CD14-positive monocyte (primary cell): ENCODE measurements at regions not wholly inside any gene's neighbourhood (a gene's known extent, or its start where the extent isn't known, plus 50 kb on each side); places are given as distances from the start of the nearest gene placed in this dataset.

Experiments
- DNase-seq, 3 donors: peaks; one replicate each; pipeline ENCODE4 v3.0.0-alpha.2; 2011 to 2022
- H2AFZ ChIP-seq: 2 replicates; pipeline ENCODE4 v1.6.0; 2012; ENCODE audit warnings: mild to moderate bottlenecking, low read depth, low read length, inconsistent platforms; ENCODE audit not compliant: insufficient read depth, poor library complexity, severe bottlenecking
- H3K27ac ChIP-seq, 2 donors: 1 replicate in 1 of 2; 2 replicates in 1 of 2; pipeline ENCODE4 v1.5.1; 2012 to 2013; ENCODE audit warnings: low read length in 2 of 2, control low read depth in 1 of 2, inconsistent platforms in 1 of 2, low read depth in 1 of 2, mild to moderate bottlenecking in 1 of 2
- H3K27me3 ChIP-seq, 2 donors: one replicate each; pipeline versions ENCODE4 v1.6.0 to v1.6.1; 2011 to 2013; ENCODE audit warnings: low read length in 2 of 2; ENCODE audit not compliant: control insufficient read depth in 2 of 2, insufficient read depth in 2 of 2
- H3K36me3 ChIP-seq, 2 donors: replicated peaks in 1 of 2; 1 replicate in 1 of 2; 2 replicates in 1 of 2; pipeline versions ENCODE4 v1.5.1 to v1.6.1; 2012 to 2013; ENCODE audit warnings: low read length in 2 of 2, control low read depth in 1 of 2, inconsistent platforms in 1 of 2, mild to moderate bottlenecking in 1 of 2; ENCODE audit not compliant: insufficient read depth in 2 of 2, control insufficient read depth in 1 of 2
- H3K4me1 ChIP-seq, 2 donors: 1 replicate in 1 of 2; 2 replicates in 1 of 2; pipeline versions ENCODE4 v1.5.1 to v1.6.1; 2012 to 2013; ENCODE audit warnings: low read length in 2 of 2, control low read depth in 1 of 2, inconsistent platforms in 1 of 2, mild to moderate bottlenecking in 1 of 2, moderate library complexity in 1 of 2; ENCODE audit not compliant: insufficient read depth in 2 of 2, control insufficient read depth in 1 of 2
- H3K4me2 ChIP-seq: replicated peaks from 2 replicates; pipeline ENCODE3; 2012; ENCODE audit warnings: low read length, moderate library complexity, mild to moderate bottlenecking; ENCODE audit not compliant: poor library complexity, severe bottlenecking; ENCODE audit errors: extremely low read depth
- H3K4me3 ChIP-seq, 3 experiments: fragments of 200-600 bp in 1 of 3; sonication (generic) in 1 of 3; replicated peaks in 1 of 3; 1 replicate in 2 of 3; 2 replicates in 1 of 3; pipeline ENCODE4 v1.5.1; 2011 to 2013; ENCODE audit warnings: low read length in 3 of 3, mild to moderate bottlenecking in 3 of 3, control low read depth in 2 of 3, low read depth in 2 of 3, inconsistent platforms in 1 of 3, moderate library complexity in 1 of 3
- H3K79me2 ChIP-seq: 2 replicates; pipeline ENCODE4 v1.6.0; 2012; ENCODE audit warnings: mild to moderate bottlenecking, control low read depth, inconsistent platforms, low read length, moderate library complexity; ENCODE audit not compliant: insufficient read depth
- H3K9ac ChIP-seq: 2 replicates; pipeline ENCODE4 v1.6.0; 2017; ENCODE audit warnings: low read length, mild to moderate bottlenecking; ENCODE audit not compliant: insufficient read depth, poor library complexity, severe bottlenecking
- H3K9me3 ChIP-seq, 2 donors: replicated peaks in 1 of 2; 1 replicate in 1 of 2; 2 replicates in 1 of 2; pipeline versions ENCODE4 v1.5.1 to v1.6.1; 2012 to 2013; ENCODE audit warnings: low read length in 2 of 2, control low read depth in 1 of 2; ENCODE audit not compliant: control insufficient read depth in 1 of 2, insufficient read depth in 1 of 2
- H4K20me1 ChIP-seq: 2 replicates; pipeline ENCODE4 v1.6.0; 2012; ENCODE audit warnings: mild to moderate bottlenecking, low read length, control low read depth, moderate library complexity; ENCODE audit not compliant: insufficient read depth
- H3K27ac Mint-ChIP-seq, 7 donors: one replicate each; pipeline ENCODE4 v1.8.0; 2020; ENCODE audit warnings: mild to moderate bottlenecking in 7 of 7, mixed read lengths in 7 of 7, moderate library complexity in 6 of 7, inconsistent platforms in 2 of 7
- H3K27me3 Mint-ChIP-seq, 3 donors: one replicate each; pipeline ENCODE4 v1.8.0; 2021 to 2022; ENCODE audit warnings: low read depth in 3 of 3, mild to moderate bottlenecking in 3 of 3, mixed read lengths in 3 of 3, moderate library complexity in 3 of 3, inconsistent platforms in 1 of 3
- H3K36me3 Mint-ChIP-seq, 2 donors: one replicate each; pipeline ENCODE4 v1.8.0; 2020; ENCODE audit warnings: mixed read lengths in 2 of 2, inconsistent platforms in 1 of 2, mild to moderate bottlenecking in 1 of 2
- H3K4me1 Mint-ChIP-seq: one replicate; pipeline ENCODE4 v1.8.0; 2020; ENCODE audit warnings: mild to moderate bottlenecking, mixed read lengths
- H3K4me3 Mint-ChIP-seq, 2 donors: one replicate each; pipeline ENCODE4 v1.8.0; 2020; ENCODE audit warnings: mild to moderate bottlenecking in 2 of 2, mixed read lengths in 2 of 2, moderate library complexity in 1 of 2
- H3K9me3 Mint-ChIP-seq, 7 donors: one replicate each; pipeline ENCODE4 v1.8.0; 2020 to 2022; ENCODE audit warnings: mixed read lengths in 7 of 7, mild to moderate bottlenecking in 6 of 7, moderate library complexity in 6 of 7, inconsistent platforms in 2 of 7
- WGBS: methylation state at CpG from one replicate; pipeline ENCODE4 v1.1.5; 2013; ENCODE audit warnings: missing lambda C conversion rate; ENCODE audit not compliant: insufficient coverage; 5-methylcytosine and 5-hydroxymethylcytosine counted together
- intact Hi-C, 2 donors: fragments of 100-400 bp; cut with micrococcal nuclease; formaldehyde crosslinking; loops; one replicate each; pipeline versions ENCODE4 v1.15.0 to v1.15.1; 2023
- TF ChIP-seq, protein P1 (sequence below): fragments of 200-600 bp; IDR thresholded peaks from one replicate; pipeline ENCODE4 v1.8.0; 2022; ENCODE audit warnings: antibody characterized with exemption, mild to moderate bottlenecking

DNA sequence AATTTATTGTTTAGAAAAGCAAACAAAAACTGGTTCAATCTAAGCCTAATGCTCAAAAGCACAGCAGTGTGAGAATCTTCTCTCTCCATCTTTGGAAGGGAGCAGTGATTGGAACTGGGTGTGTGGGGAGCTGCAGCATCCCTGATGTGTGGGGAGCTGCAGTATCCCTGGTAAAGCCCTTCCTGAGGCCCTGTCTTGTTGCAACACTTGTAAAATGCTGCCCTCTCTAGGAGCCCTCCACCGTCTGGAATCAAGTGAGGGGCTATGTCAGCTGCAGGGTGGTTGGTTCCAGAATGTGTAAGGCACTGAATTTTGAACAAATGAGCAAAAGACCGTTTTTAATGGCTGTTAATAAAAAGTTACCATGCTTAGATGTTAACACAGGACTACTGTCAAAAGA, 147.7 kb upstream of the RAB12 start:
- Histone ChIP-seq H4K20me1 (no peaks in the 10 kb centered on the region), H3K79me2 (no peaks in the 10 kb centered on the region), H3K4me2 (no peak overlapping the region), H3K4me3 (no peak overlapping the region), H3K9me3 (no peaks in the 10 kb centered on the region), H3K27me3 (no peaks in the 10 kb centered on the region), H3K9ac (no peak overlapping the region), H2AFZ (no peak overlapping the region), H3K4me1 (no peaks in the 10 kb centered on the region), H3K27ac (no peak overlapping the region), H3K36me3 (no peaks in the 10 kb centered on the region)
- Mint-ChIP-seq H3K4me3 (no peak overlapping the region), H3K9me3 (no peaks in the 10 kb centered on the region), H3K27ac (no peak overlapping the region), H3K27me3 (peaks cover 0 to 7% (median 2%) of the 10 kb centered on the region in 3 donors), H3K4me1 (no peaks in the 10 kb centered on the region), H3K36me3 (no peaks in the 10 kb centered on the region)
- no CpG with 5 or more reads among the region's 2 CpGs for WGBS
- DNase-seq, result no peak
- TF ChIP-seq, protein P1, sequence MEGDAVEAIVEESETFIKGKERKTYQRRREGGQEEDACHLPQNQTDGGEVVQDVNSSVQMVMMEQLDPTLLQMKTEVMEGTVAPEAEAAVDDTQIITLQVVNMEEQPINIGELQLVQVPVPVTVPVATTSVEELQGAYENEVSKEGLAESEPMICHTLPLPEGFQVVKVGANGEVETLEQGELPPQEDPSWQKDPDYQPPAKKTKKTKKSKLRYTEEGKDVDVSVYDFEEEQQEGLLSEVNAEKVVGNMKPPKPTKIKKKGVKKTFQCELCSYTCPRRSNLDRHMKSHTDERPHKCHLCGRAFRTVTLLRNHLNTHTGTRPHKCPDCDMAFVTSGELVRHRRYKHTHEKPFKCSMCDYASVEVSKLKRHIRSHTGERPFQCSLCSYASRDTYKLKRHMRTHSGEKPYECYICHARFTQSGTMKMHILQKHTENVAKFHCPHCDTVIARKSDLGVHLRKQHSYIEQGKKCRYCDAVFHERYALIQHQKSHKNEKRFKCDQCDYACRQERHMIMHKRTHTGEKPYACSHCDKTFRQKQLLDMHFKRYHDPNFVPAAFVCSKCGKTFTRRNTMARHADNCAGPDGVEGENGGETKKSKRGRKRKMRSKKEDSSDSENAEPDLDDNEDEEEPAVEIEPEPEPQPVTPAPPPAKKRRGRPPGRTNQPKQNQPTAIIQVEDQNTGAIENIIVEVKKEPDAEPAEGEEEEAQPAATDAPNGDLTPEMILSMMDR, result no peak
- intact Hi-C loops, result no loop called here

DNA sequence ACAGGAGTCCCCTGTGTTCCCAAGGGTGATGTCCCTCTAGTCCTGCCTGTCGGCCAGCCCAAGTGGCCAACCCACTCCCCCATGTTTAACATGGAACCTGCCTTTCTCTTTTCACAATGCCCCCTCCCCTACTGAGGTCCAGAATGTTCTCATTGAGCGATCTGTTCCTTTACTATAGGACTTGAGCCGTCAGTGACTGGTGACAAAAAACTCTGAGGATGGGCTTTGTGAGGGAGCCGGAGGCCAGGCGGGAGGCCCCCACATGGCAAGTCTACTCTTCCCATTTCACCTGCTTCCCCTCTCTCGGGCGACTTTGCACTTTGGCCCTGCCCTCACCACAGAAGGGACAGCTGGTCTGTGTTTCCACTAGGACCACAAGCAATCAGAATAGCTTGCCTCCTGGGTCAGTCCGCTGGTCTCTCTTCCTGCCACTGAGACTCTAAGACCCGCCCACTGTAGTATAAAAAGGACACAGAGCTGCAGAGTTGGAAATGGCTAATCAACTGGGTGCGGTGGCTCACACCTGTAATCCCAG, 146.5 kb upstream of the RAB12 start:
- intact Hi-C loops, result no loop called here
- Histone ChIP-seq H3K4me2 (no peak overlapping the region), H3K36me3 (no peaks in the 10 kb centered on the region), H2AFZ (no peak overlapping the region), H3K4me1 (no peaks in the 10 kb centered on the region), H3K27me3 (no peaks in the 10 kb centered on the region), H3K9ac (no peak overlapping the region), H3K79me2 (no peaks in the 10 kb centered on the region), H3K9me3 (no peaks in the 10 kb centered on the region), H3K27ac (no peak overlapping the region), H3K4me3 (no peak overlapping the region), H4K20me1 (no peaks in the 10 kb centered on the region)
- TF ChIP-seq, protein P1, result no peak
- Mint-ChIP-seq H3K4me3 (no peak overlapping the region), H3K27ac (no peak overlapping the region), H3K9me3 (no peaks in the 10 kb centered on the region), H3K27me3 (peaks cover 0 to 7% (median 2%) of the 10 kb centered on the region in 3 donors), H3K36me3 (no peaks in the 10 kb centered on the region), H3K4me1 (no peaks in the 10 kb centered on the region)
- DNase-seq, result no peak
- 90% methylated on average over 3 of the region's 10 CpGs for WGBS
